ENCODE measurements at regions not wholly inside any gene's neighbourhood (a gene's known extent, or its start where the extent isn't known, plus 50 kb on each side); places are given as distances from the start of the nearest gene placed in this dataset.

GRCh38 chr2:67727131-67727530 lies 330.0 kb downstream of the ETAA1 start (continued):
- no peak for TF ChIP-seq ELF1 (IDR thresholded peaks at IDR 0.05; ENCODE audit: borderline replicate concordance, low read depth)
- TF ChIP-seq SP1 (IDR thresholded peaks at IDR 0.05; ENCODE audit: low read depth): no peak

- H3K9me2 ChIP-seq (ENCODE audit: insufficient read depth): no peaks in the 10 kb centered on the region
- H3K9me3 ChIP-seq (ENCODE audit: control insufficient read depth in 1 of 2, insufficient read depth in 1 of 2, low read depth in 1 of 2, low read length in 2 of 2): no peaks in the 10 kb centered on the region
- ChIA-PET CTCF (no interaction called here), POLR2A (no interaction called here), RAD21 (ENCODE audit: low non-redundant PET in 1 of 2, low total read pairs in 2 of 2, uncharacterized antibody in 2 of 2, unreplicated experiment in 2 of 2) (no interaction called here)
- no peak for ATAC-seq
- H3K4me2 ChIP-seq (ENCODE audit: low read length): no peak overlapping the region
- no peak overlapping the region for H3K9ac ChIP-seq (ENCODE audit: low read length)
- no peaks in the 10 kb centered on the region for H3K79me2 ChIP-seq (ENCODE audit: insufficient read depth, low read length)
- no peaks in the 10 kb centered on the region for H4K20me1 ChIP-seq (ENCODE audit: insufficient read depth)
- H3K4me3 ChIP-seq (replicated peaks in 1 of 2; ENCODE audit: low read depth in 1 of 2, low read length in 2 of 2): no peak overlapping the region
- no peak for DNase-seq (ENCODE audit: low read depth, low spot score)
- BruUV-seq (replicated peaks): no TSS peak
- TF ChIP-seq ZBTB33 (IDR thresholded peaks at IDR 0.05; ENCODE audit: extremely low read depth, insufficient replicate concordance, low read length) (no peak), ATF3 (IDR thresholded peaks at IDR 0.05) (no peak), ZFX (IDR thresholded peaks at IDR 0.05) (no peak), ELF1 (IDR thresholded peaks at IDR 0.05; ENCODE audit: borderline replicate concordance, low read depth) (no peak), CTCF (IDR thresholded peaks at IDR 0.05 in 2 of 3, conservative IDR thresholded peaks at IDR 0.05 in 1 of 3; ENCODE audit: borderline replicate concordance in 1 of 3, insufficient read depth in 1 of 3, low read depth in 2 of 3, low read length in 2 of 3) (no peak), SP1 (IDR thresholded peaks at IDR 0.05; ENCODE audit: low read depth) (no peak), REST (IDR thresholded peaks at IDR 0.05; ENCODE audit: low read depth) (no peak), POLR2A (IDR thresholded peaks at IDR 0.05; ENCODE audit: borderline replicate concordance, extremely low read depth, insufficient read depth, insufficient read length) (no peak)
- no peak overlapping the region for H3K27ac ChIP-seq (ENCODE audit: low read depth, low read length)
- H2AFZ ChIP-seq (ENCODE audit: low read depth, low read length, poor library complexity, severe bottlenecking): no peak overlapping the region
- H3K4me1 ChIP-seq (ENCODE audit: control insufficient read depth in 1 of 2, insufficient read depth in 2 of 2, low read length in 2 of 2): no peaks in the 10 kb centered on the region
- no peaks in the 10 kb centered on the region for H3K36me3 ChIP-seq (ENCODE audit: control insufficient read depth in 1 of 2, insufficient read depth in 2 of 2, low read length in 2 of 2)
- H3K27me3 ChIP-seq (ENCODE audit: insufficient read depth, low read length): peaks cover 50% of the 10 kb centered on the region
- intact Hi-C loops (cut with micrococcal nuclease): no loop called here
These were observed 330.5 kb downstream of the ETAA1 start for GRCh38 chr2:67727623-67728022.

All from HCT116 (cell line).